ENCODE measurements at regions not wholly inside any gene's neighbourhood (a gene's known extent, or its start where the extent isn't known, plus 50 kb on each side); places are given as distances from the start of the nearest gene placed in this dataset.

DNA sequence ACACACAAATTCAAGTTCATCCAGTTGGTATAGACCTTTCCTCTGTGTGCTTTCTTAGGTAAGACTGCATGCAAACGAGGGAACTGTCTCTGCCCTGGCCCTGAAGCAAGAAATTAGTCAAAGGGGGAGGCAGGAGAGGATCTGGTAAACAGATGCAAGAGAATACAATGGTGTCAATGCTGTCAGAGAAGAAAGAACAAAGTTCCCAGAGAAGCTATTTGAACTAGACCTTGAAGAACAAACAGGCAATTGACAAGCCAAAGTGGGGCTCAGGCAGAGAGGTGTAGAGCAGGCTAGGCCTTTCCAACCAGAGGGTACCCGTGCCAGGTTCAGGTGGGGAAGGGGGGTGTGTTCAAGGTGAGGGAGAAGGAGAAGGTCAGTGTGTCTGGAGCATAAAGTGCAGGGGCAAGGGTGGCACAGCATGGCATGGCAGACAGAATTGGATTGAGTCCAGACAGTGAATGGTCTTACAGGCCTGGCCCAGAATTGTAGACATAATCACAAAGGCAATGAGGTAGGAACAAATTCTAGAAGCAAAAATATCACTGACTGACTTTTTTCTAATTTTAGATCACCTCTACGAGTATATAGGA, 95.0 kb upstream of the STARD13 start:
- TF ChIP-seq, protein P1, sequence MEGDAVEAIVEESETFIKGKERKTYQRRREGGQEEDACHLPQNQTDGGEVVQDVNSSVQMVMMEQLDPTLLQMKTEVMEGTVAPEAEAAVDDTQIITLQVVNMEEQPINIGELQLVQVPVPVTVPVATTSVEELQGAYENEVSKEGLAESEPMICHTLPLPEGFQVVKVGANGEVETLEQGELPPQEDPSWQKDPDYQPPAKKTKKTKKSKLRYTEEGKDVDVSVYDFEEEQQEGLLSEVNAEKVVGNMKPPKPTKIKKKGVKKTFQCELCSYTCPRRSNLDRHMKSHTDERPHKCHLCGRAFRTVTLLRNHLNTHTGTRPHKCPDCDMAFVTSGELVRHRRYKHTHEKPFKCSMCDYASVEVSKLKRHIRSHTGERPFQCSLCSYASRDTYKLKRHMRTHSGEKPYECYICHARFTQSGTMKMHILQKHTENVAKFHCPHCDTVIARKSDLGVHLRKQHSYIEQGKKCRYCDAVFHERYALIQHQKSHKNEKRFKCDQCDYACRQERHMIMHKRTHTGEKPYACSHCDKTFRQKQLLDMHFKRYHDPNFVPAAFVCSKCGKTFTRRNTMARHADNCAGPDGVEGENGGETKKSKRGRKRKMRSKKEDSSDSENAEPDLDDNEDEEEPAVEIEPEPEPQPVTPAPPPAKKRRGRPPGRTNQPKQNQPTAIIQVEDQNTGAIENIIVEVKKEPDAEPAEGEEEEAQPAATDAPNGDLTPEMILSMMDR (IDR thresholded peaks at IDR 0.05; ENCODE audit: insufficient read depth, missing control alignments), result no peak
- no peak for DNase-seq (ENCODE audit: insufficient read length, low spot score)
- FAIRE-seq, result no peak

DNA sequence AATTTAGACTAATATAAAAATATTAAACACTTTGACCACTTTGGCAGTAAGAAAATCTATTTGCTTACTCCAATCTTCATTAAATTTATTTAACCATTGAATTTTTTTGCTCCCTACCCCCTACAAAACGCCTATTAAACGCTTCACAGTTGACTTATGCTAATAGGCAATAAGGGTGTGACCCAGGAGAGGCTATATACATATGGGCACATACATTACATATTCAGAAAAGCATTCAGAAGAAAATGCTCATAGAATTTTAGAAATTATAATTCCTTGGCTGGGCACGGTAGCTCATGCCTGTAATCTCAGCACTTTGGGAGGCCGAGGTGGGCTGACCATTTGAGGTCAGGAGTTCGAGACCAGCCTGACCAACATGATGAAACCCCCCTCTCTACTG, 95.6 kb upstream of the STARD13 start:
- TF ChIP-seq, protein P1 (IDR thresholded peaks at IDR 0.05; ENCODE audit: insufficient read depth, missing control alignments), result no peak
- FAIRE-seq (no peak), DNase-seq (ENCODE audit: insufficient read length, low spot score) (no peak)

DNA sequence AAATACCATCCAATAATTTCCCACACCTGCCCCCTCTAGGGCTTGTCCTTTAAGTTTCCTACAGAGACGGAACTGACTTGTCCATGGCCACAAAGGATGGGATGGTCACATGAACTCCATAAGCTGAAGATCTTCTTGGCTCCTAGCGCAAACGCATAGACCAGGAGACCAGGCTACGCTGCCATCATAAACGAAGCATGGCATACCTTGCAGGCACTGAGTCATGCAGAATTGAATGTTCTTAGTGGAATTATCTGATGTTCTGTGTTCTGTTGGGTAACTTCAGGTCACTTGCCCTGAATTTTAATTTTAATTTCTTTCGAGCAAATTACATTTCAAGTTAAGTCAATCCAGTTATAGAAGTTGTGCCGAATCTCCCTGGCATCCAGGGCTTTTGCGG, 96.4 kb upstream of the STARD13 start:
- DNase-seq (ENCODE audit: insufficient read length, low spot score) (no peak), FAIRE-seq (no peak)
- TF ChIP-seq, protein P1 (IDR thresholded peaks at IDR 0.05; ENCODE audit: insufficient read depth, missing control alignments), result no peak

DNA sequence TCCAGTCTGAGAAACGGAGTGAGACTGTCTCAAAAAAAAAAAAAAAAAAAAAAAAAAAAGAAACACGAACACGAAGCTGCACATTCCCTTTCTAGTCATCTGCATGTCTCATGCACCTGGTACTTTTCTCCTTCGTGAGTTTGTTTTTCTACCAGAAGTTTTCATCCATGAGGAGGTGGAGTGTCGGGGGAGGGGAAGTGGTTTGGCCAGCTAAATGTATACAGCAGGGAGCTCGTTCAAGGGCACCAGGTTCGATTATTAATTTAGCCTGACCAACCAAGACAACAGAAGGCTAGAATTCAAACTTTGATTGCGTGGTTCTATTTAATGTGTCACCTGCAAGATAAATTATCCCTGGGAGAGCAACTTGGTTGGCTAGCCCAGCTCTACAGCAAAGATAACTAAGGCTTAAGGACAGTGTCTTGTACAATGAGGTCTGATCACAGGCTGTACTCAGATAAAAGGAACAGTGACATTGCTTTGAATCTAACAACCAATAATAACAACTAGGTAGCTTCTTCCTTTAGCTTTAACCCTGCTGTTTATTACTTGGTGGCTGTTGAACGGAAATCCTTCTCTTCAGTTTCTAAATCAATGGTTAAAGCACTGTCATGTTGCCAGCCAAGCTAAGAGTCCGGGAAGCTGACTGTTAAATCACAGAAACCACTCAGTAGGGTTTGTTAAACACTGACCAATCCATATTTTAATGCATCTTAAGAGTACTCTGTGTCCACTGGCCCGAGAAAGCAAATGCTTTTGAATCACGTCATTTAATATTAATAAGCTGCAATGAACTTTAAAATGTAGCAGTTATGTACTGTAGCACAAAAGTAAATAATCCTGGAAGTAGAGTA, 98.4 kb upstream of the STARD13 start:
- DNase-seq (ENCODE audit: insufficient read length, low spot score) (no peak), FAIRE-seq (no peak)
- TF ChIP-seq, protein P1 (IDR thresholded peaks at IDR 0.05; ENCODE audit: insufficient read depth, missing control alignments), result no peak

DNA sequence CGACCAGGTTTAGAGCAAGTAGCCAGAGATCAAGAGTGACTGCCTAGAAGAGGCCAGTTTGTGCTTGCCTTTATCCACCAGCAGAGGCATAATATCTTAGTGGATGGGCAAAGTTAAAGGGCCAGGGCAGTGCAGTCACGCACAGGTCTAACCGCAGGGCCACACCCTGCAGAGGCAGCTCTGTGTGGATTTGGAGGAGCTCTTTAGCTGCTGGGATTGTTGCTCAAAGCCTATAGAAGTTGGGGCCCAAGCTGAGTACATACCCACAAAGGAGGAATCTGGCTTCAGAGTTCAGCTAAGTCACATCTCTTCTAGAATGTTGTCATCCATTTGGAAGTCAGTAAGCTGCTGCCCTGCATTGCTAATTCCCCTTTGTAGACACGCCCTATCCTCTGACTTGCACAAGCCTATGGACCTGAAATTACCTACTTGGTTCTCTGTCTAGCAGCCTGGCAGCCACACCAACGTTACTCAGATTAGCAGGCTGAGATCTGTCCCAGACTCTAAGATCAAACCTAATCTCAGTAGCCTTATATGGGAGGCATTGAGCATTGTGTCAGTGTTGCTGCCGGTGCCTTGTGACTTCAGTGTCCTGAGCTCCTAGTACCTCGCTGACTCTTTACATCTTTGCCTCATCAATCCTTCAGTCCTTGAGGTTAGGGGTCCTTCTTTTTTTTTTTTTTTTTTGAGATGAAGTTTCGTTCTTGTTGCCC, 102.9 kb upstream of the STARD13 start:
- FAIRE-seq (no peak), DNase-seq (ENCODE audit: insufficient read length, low spot score) (no peak)
- TF ChIP-seq, protein P1 (IDR thresholded peaks at IDR 0.05; ENCODE audit: insufficient read depth, missing control alignments), result no peak

DNA sequence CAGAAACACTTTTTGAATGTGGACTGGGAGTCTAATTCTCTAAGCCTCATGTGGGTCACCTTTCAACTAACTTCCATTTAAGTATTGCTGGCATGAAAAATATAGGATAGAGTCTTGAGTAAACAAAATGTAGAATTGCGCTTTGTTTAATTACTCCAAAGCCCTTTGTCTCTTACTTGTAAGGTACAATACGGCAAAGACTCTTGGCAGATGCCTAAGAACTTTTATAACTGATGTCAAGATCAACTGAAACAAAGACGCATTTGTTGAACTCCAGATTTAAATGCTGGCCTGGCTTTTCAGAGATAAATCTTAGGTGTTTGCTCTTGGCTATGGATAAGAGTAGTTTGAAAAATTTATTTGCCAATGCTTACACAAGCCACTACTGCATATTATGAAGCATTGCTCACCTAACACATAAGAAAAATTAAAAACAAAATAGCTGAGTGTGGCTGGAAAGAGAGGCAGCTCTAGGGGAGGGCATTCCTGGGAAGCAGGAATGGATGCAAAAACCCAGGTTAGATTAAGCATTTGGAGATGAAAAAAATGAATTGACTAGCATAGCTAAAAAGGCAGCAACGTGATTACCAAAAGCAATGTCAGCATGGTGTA, 107.3 kb upstream of the STARD13 start:
- TF ChIP-seq, protein P1 (IDR thresholded peaks at IDR 0.05; ENCODE audit: insufficient read depth, missing control alignments), result no peak
- no peak for DNase-seq (ENCODE audit: insufficient read length, low spot score)
- FAIRE-seq, result no peak

All from D721Med (cell line).